Mesenchymal stem cell (in vitro differentiated cells and primary cell): ENCODE measurements at regions not wholly inside any gene's neighbourhood (a gene's known extent, or its start where the extent isn't known, plus 50 kb on each side); places are given as distances from the start of the nearest gene placed in this dataset.

Experiments
- DNase-seq: peaks from one replicate; pipeline ENCODE4 v3.0.0-alpha.2; 2013
- H2AFZ ChIP-seq: one replicate; pipeline ENCODE4 v1.6.1; 2013; ENCODE audit warnings: low read depth, mild to moderate bottlenecking, control low read depth, inconsistent platforms, low read length, moderate library complexity
- H2AK5ac ChIP-seq: 2 replicates; pipeline ENCODE4 v1.6.1; 2013; ENCODE audit warnings: low read length, moderate library complexity, mild to moderate bottlenecking, inconsistent platforms; ENCODE audit not compliant: severe bottlenecking
- H2BK120ac ChIP-seq: one replicate; pipeline ENCODE4 v1.6.1; 2013; ENCODE audit warnings: low read depth, mild to moderate bottlenecking, inconsistent platforms, low read length, moderate library complexity
- H2BK12ac ChIP-seq, 2 experiments: one replicate each; pipeline ENCODE4 v1.6.1; 2013; ENCODE audit warnings: inconsistent platforms in 2 of 2, low read length in 2 of 2, mild to moderate bottlenecking in 2 of 2, moderate library complexity in 2 of 2, control low read depth in 1 of 2
- H2BK15ac ChIP-seq: one replicate; pipeline ENCODE4 v1.6.1; 2013; ENCODE audit warnings: mild to moderate bottlenecking, low read depth, inconsistent platforms; ENCODE audit not compliant: poor library complexity, severe bottlenecking
- H2BK5ac ChIP-seq: 2 replicates; pipeline ENCODE4 v1.6.1; 2013; ENCODE audit warnings: low read depth, mild to moderate bottlenecking, low read length, control low read depth, inconsistent platforms; ENCODE audit not compliant: poor library complexity, severe bottlenecking
- H3K14ac ChIP-seq, 2 experiments: one replicate each; pipeline ENCODE4 v1.6.1; 2013; ENCODE audit warnings: inconsistent platforms in 2 of 2, low read length in 2 of 2, control low read depth in 1 of 2, mild to moderate bottlenecking in 1 of 2, moderate library complexity in 1 of 2
- H3K18ac ChIP-seq, 2 experiments: one replicate each; pipeline ENCODE4 v1.6.1; 2013; ENCODE audit warnings: inconsistent platforms in 2 of 2, low read length in 2 of 2, control low read depth in 1 of 2, low read depth in 1 of 2, mild to moderate bottlenecking in 1 of 2
- H3K23ac ChIP-seq, 2 experiments: one replicate each; pipeline ENCODE4 v1.6.1; 2013; ENCODE audit warnings: inconsistent platforms in 2 of 2, low read length in 2 of 2, mild to moderate bottlenecking in 2 of 2, moderate library complexity in 2 of 2, control low read depth in 1 of 2
- H3K27ac ChIP-seq: 2 replicates; pipeline ENCODE4 v1.5.1; 2013; ENCODE audit warnings: mild to moderate bottlenecking, moderate library complexity, low read length, control low read depth, inconsistent platforms; ENCODE audit not compliant: poor library complexity, severe bottlenecking
- H3K27me3 ChIP-seq, 2 experiments: 2 replicates each; pipeline versions ENCODE4 v1.6.1 to v1.7.0; 2013; ENCODE audit warnings: low read length in 2 of 2, mild to moderate bottlenecking in 2 of 2, moderate library complexity in 2 of 2, control low read depth in 1 of 2, inconsistent platforms in 1 of 2; ENCODE audit not compliant: control insufficient read depth in 1 of 2, insufficient read depth in 1 of 2
- H3K36me3 ChIP-seq, 2 experiments: 2 replicates each; pipeline versions ENCODE4 v1.6.1 to v1.7.0; 2013; ENCODE audit warnings: low read length in 2 of 2, control low read depth in 1 of 2, inconsistent platforms in 1 of 2, low read depth in 1 of 2, mild to moderate bottlenecking in 1 of 2; ENCODE audit not compliant: insufficient read depth in 2 of 2, control insufficient read depth in 1 of 2
- H3K4ac ChIP-seq, 2 experiments: one replicate each; pipeline ENCODE4 v1.6.1; 2013; ENCODE audit warnings: inconsistent platforms in 2 of 2, low read length in 2 of 2, mild to moderate bottlenecking in 2 of 2, moderate library complexity in 2 of 2, control low read depth in 1 of 2, low read depth in 1 of 2
- H3K4me1 ChIP-seq: 2 replicates; pipeline ENCODE4 v1.6.1; 2013; ENCODE audit warnings: low read depth, low read length, control low read depth; ENCODE audit not compliant: control insufficient read depth, insufficient read depth
- H3K4me2 ChIP-seq: 2 replicates; pipeline ENCODE4 v1.6.1; 2013; ENCODE audit warnings: low read length, mild to moderate bottlenecking, inconsistent platforms; ENCODE audit not compliant: poor library complexity, severe bottlenecking
- H3K4me3 ChIP-seq, 2 experiments: 2 replicates each; pipeline versions ENCODE4 v1.5.1 to v1.7.0; 2013; ENCODE audit warnings: low read length in 2 of 2, mild to moderate bottlenecking in 2 of 2, control low read depth in 1 of 2, low read depth in 1 of 2; ENCODE audit not compliant: insufficient read depth in 1 of 2
- H3K79me1 ChIP-seq: replicated peaks from 2 replicates; pipeline ENCODE4 v1.6.1; 2013; ENCODE audit warnings: mild to moderate bottlenecking, control low read depth, low read length, inconsistent platforms; ENCODE audit not compliant: poor library complexity, severe bottlenecking
- H3K9ac ChIP-seq: 2 replicates; pipeline ENCODE4 v1.7.0; 2013; ENCODE audit warnings: mild to moderate bottlenecking, low read length, moderate library complexity
- H3K9me3 ChIP-seq: 2 replicates; pipeline ENCODE4 v1.7.0; 2013; ENCODE audit warnings: mild to moderate bottlenecking, low read length; ENCODE audit not compliant: control insufficient read depth
- H4K8ac ChIP-seq: one replicate; pipeline ENCODE4 v1.6.1; 2013; ENCODE audit warnings: inconsistent platforms, mild to moderate bottlenecking, low read length, moderate library complexity
- H4K91ac ChIP-seq: one replicate; pipeline ENCODE4 v1.6.1; 2013; ENCODE audit warnings: mild to moderate bottlenecking, low read length, inconsistent platforms
- WGBS: methylation state at CpG from one replicate; pipeline ENCODE4 v1.1.7; 2013; ENCODE audit warnings: mixed read lengths; 5-methylcytosine and 5-hydroxymethylcytosine counted together

- no peaks in the 10 kb centered on the region for H3K36me3 ChIP-seq
- no peak overlapping the region for H3K23ac ChIP-seq
- no peak overlapping the region for H2BK5ac ChIP-seq
- H2BK15ac ChIP-seq, result no peak overlapping the region
- no peak overlapping the region for H4K8ac ChIP-seq
- H2AFZ ChIP-seq, result no peak overlapping the region
- no peak overlapping the region for H2BK120ac ChIP-seq
- H2AK5ac ChIP-seq, result no peak overlapping the region
- H3K4me2 ChIP-seq, result no peak overlapping the region
- no peaks in the 10 kb centered on the region for H3K27me3 ChIP-seq
- no peak overlapping the region for H3K27ac ChIP-seq
- H3K9ac ChIP-seq, result peak overlapping the region; percentile 48
- H3K79me1 ChIP-seq, result no peaks in the 10 kb centered on the region
- H3K4me1 ChIP-seq, result peaks cover 2% of the 10 kb centered on the region
- 0% methylated on average over 2 of the region's 3 CpGs for WGBS
- H3K4me3 ChIP-seq, result peak overlapping the region in 1 of 2 experiments; percentile 53
- H4K91ac ChIP-seq, result no peak overlapping the region
- H3K14ac ChIP-seq, result no peak overlapping the region
- H3K18ac ChIP-seq, result peak overlapping the region; percentile 7 to 26
- H2BK12ac ChIP-seq, result peak overlapping the region; percentile 65 to 98
- H3K9me3 ChIP-seq, result no peaks in the 10 kb centered on the region
- no peak for DNase-seq
- no peak overlapping the region for H3K4ac ChIP-seq
Measured at GRCh38 chr16:65546353-65546791, 424.5 kb upstream of the CDH11 start.

GRCh38 chr16:65545413-65545956 lies 423.6 kb upstream of the CDH11 start:
- H4K91ac ChIP-seq, result no peak overlapping the region
- H3K4ac ChIP-seq, result no peak overlapping the region
- peak overlapping the region in 1 of 2 experiments; percentile 14 for H3K18ac ChIP-seq
- H2AFZ ChIP-seq, result no peak overlapping the region
- H4K8ac ChIP-seq, result no peak overlapping the region
- no peak overlapping the region for H2BK120ac ChIP-seq
- peak overlapping the region; percentile 48 for H3K9ac ChIP-seq
- H2BK5ac ChIP-seq, result no peak overlapping the region
- no peak overlapping the region for H2BK12ac ChIP-seq
- H2AK5ac ChIP-seq, result no peak overlapping the region
- no peaks in the 10 kb centered on the region for H3K27me3 ChIP-seq
- no peak overlapping the region for H2BK15ac ChIP-seq
- H3K27ac ChIP-seq, result no peak overlapping the region
- no peak overlapping the region for H3K14ac ChIP-seq
- H3K9me3 ChIP-seq, result no peaks in the 10 kb centered on the region
- no peak overlapping the region for H3K4me2 ChIP-seq
- DNase-seq, result no peak
- H3K4me1 ChIP-seq, result peaks cover 2% of the 10 kb centered on the region
- H3K4me3 ChIP-seq, result no peak overlapping the region
- H3K36me3 ChIP-seq, result no peaks in the 10 kb centered on the region
- H3K79me1 ChIP-seq, result no peaks in the 10 kb centered on the region
- WGBS, result no CpG with 5 or more reads among the region's 2 CpGs
- H3K23ac ChIP-seq, result no peak overlapping the region

GRCh38 chr16:65543781-65544740 lies 422.2 kb upstream of the CDH11 start:
- Histone ChIP-seq H2BK15ac (no peak overlapping the region), H2BK5ac (no peak overlapping the region), H3K14ac (no peak overlapping the region), H3K79me1 (no peaks in the 10 kb centered on the region), H3K4me2 (no peak overlapping the region), H3K23ac (no peak overlapping the region), H2AFZ (no peak overlapping the region), H2AK5ac (no peak overlapping the region), H3K27me3 (no peaks in the 10 kb centered on the region), H3K4me1 (peaks cover 2% of the 10 kb centered on the region), H3K27ac (no peak overlapping the region), H3K9ac (no peak overlapping the region), H2BK120ac (no peak overlapping the region), H3K18ac (peak overlapping the region in 1 of 2 experiments; percentile 42), H2BK12ac (peak overlapping the region in 1 of 2 experiments; percentile 26), H3K9me3 (no peaks in the 10 kb centered on the region), H3K4me3 (no peak overlapping the region), H3K36me3 (no peaks in the 10 kb centered on the region), H3K4ac (no peak overlapping the region), H4K8ac (no peak overlapping the region), H4K91ac (no peak overlapping the region)
- 88% methylated on average over 3 of the region's 5 CpGs for WGBS
- DNase-seq, result no peak

GRCh38 chr16:65541646-65542045 lies 419.8 kb upstream of the CDH11 start:
- Histone ChIP-seq H3K36me3 (no peaks in the 10 kb centered on the region), H3K23ac (no peak overlapping the region), H3K4me2 (no peak overlapping the region), H2BK15ac (no peak overlapping the region), H2AK5ac (no peak overlapping the region), H2BK5ac (no peak overlapping the region), H3K9ac (no peak overlapping the region), H3K18ac (no peak overlapping the region), H2AFZ (no peak overlapping the region), H2BK120ac (no peak overlapping the region), H3K27me3 (no peaks in the 10 kb centered on the region), H3K4ac (no peak overlapping the region), H3K9me3 (no peaks in the 10 kb centered on the region), H3K27ac (no peak overlapping the region), H2BK12ac (no peak overlapping the region), H4K8ac (no peak overlapping the region), H3K4me1 (no peaks in the 10 kb centered on the region), H4K91ac (no peak overlapping the region), H3K14ac (no peak overlapping the region), H3K4me3 (no peak overlapping the region), H3K79me1 (no peaks in the 10 kb centered on the region)
- no CpG with 5 or more reads among the region's 1 CpG for WGBS
- no peak for DNase-seq
